ENCODE measurements at regions not wholly inside any gene's neighbourhood (a gene's known extent, or its start where the extent isn't known, plus 50 kb on each side); places are given as distances from the start of the nearest gene placed in this dataset.

- no peak overlapping the region for H3K27ac ChIP-seq (ENCODE audit: extremely low read depth, low read depth, low read length)
- H3K4me1 ChIP-seq (replicated peaks in 1 of 2; ENCODE audit: control insufficient read depth in 2 of 2, insufficient read depth in 2 of 2, low read length in 2 of 2) = no peaks in the 10 kb centered on the region
- no peaks in the 10 kb centered on the region for H3K36me3 ChIP-seq (ENCODE audit: control insufficient read depth, insufficient read depth, low read length)
- FAIRE-seq (no peak), DNase-seq (ENCODE audit: extremely low read depth in 1 of 4, low spot score in 3 of 4) (no peak), ATAC-seq (no peak)
- 48% methylated on average over 4 of the region's 4 CpGs for WGBS (ENCODE audit: insufficient coverage, low coverage, missing lambda C conversion rate)
- H3K9me3 ChIP-seq (replicated peaks; ENCODE audit: control insufficient read depth, insufficient read depth, low read depth, low read length) = no peaks in the 10 kb centered on the region
- no peak overlapping the region for H3K4me2 ChIP-seq (ENCODE audit: insufficient read depth, low read length)
- intact Hi-C loops (cut with micrococcal nuclease) = no loop called here
- ChIA-PET CTCF (ENCODE audit: low intra/inter-chr PET ratio) (no interaction called here), POLR2A (no interaction called here)
- TF ChIP-seq KLF10 (CRISPR knock-in tag; IDR thresholded peaks at IDR 0.05) (no peak), CEBPB (tag; IDR thresholded peaks at IDR 0.05) (peak; percentile 44), DNMT1 (IDR thresholded peaks at IDR 0.05) (no peak), FOXK1 (CRISPR knock-in tag; IDR thresholded peaks at IDR 0.05; ENCODE audit: borderline replicate concordance) (no peak), RBM15 (IDR thresholded peaks at IDR 0.05; ENCODE audit: insufficient read depth, low read length) (no peak), CEBPG (CRISPR knock-in tag; IDR thresholded peaks at IDR 0.05) (no peak), CEBPG (tag; conservative IDR thresholded peaks at IDR 0.05 in 1 of 2, IDR thresholded peaks at IDR 0.05 in 1 of 2) (0 out of 4 replicates have a peak, but pooled peaks of 1 of the 2 experiments have one; percentile 19)
- no peak overlapping the region for H3K9ac ChIP-seq (ENCODE audit: insufficient read depth in 1 of 2, low read depth in 2 of 2, low read length in 2 of 2)
- H3K27me3 ChIP-seq (ENCODE audit: control insufficient read depth in 2 of 2, insufficient read depth in 2 of 2, low read length in 2 of 2) = no peaks in the 10 kb centered on the region
- H4K20me1 ChIP-seq (replicated peaks; ENCODE audit: control insufficient read depth, insufficient read depth, low read length) = no peaks in the 10 kb centered on the region
- H3K79me2 ChIP-seq (ENCODE audit: control insufficient read depth, insufficient read depth, low read length) = no peaks in the 10 kb centered on the region
- peak overlapping the region; percentile 52; the same call in 1 of the 2 replicates for H2AFZ ChIP-seq (ENCODE audit: low read depth, low read length)
- no peaks in the 10 kb centered on the region for H3K9me1 ChIP-seq (ENCODE audit: control insufficient read depth, insufficient read depth, low read length)
- BruUV-seq (replicated peaks) = no TSS peak
- in situ Hi-C loops (cut with MboI) = no loop called here
- H3K4me3 ChIP-seq = no peak overlapping the region
Measured at GRCh38 chr2:215487002-215487372, 51.1 kb upstream of the FN1 start.
